Lower leg skin (tissue), 4 donors: ENCODE measurements at regions not wholly inside any gene's neighbourhood (a gene's known extent, or its start where the extent isn't known, plus 50 kb on each side); places are given as distances from the start of the nearest gene placed in this dataset.

Experiments used
- DNase-seq, 2 donors: peaks; one replicate each; pipeline ENCODE4 v3.0.0-alpha.2; 2019; ENCODE audit warnings: low spot score in 2 of 2
- H3K4me3 ChIP-seq: fragments of 200-600 bp; sonication (generic); 2 replicates; pipeline ENCODE4 v1.5.1; 2017; ENCODE audit warnings: mild to moderate bottlenecking, low read depth; ENCODE audit not compliant: poor library complexity, severe bottlenecking
- POLR2A ChIP-seq, 2 donors: fragments of 450-650 bp; IDR thresholded peaks; one replicate each; pipeline ENCODE4 v1.6.1; 2016 to 2017; ENCODE audit warnings: antibody characterized with exemption in 2 of 2, mild to moderate bottlenecking in 1 of 2, moderate library complexity in 1 of 2
- WGBS, 2 donors: methylation state at CpG; one replicate each; pipeline ENCODE4 v1.1.5; 2018; 5-methylcytosine and 5-hydroxymethylcytosine counted together
- intact Hi-C: fragments of 100-400 bp; cut with DNase I; formaldehyde crosslinking; loops from one replicate; pipeline ENCODE4 v1.15.0; 2023; ENCODE audit warnings: low total_unique reads
- TF ChIP-seq, protein P1 (sequence below), 3 donors: fragments of 450-650 bp; IDR thresholded peaks; one replicate each; pipeline ENCODE4 v1.5.1; 2016; ENCODE audit warnings: antibody characterized with exemption in 3 of 3, mild to moderate bottlenecking in 3 of 3, moderate library complexity in 2 of 3

DNA sequence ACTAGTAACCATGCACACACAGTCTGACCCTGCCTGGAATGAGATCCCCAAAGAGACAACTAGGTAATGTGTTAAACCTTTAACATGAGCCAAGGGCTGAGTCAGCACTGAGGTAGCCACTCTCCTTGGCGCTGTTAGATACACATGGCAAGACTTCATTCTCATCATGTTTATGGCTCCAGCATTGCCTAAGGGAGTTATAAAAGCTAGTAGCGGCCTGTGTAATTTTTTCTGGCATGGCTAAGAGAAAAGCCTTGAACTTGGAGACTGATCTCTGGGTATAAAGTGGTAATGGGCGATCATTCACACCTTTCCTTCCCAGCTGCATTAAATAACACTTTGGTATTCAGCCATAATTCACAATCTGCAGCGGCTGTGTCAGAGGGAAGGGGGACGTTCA is 779.7 kb upstream of the LRRC4C start:
- peak in 1 of 2 donors; percentile 16 for DNase-seq
- no peak for TF ChIP-seq POLR2A (IDR thresholded peaks at IDR 0.05)
- TF ChIP-seq, protein P1, sequence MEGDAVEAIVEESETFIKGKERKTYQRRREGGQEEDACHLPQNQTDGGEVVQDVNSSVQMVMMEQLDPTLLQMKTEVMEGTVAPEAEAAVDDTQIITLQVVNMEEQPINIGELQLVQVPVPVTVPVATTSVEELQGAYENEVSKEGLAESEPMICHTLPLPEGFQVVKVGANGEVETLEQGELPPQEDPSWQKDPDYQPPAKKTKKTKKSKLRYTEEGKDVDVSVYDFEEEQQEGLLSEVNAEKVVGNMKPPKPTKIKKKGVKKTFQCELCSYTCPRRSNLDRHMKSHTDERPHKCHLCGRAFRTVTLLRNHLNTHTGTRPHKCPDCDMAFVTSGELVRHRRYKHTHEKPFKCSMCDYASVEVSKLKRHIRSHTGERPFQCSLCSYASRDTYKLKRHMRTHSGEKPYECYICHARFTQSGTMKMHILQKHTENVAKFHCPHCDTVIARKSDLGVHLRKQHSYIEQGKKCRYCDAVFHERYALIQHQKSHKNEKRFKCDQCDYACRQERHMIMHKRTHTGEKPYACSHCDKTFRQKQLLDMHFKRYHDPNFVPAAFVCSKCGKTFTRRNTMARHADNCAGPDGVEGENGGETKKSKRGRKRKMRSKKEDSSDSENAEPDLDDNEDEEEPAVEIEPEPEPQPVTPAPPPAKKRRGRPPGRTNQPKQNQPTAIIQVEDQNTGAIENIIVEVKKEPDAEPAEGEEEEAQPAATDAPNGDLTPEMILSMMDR (IDR thresholded peaks at IDR 0.05), result no peak
- 24 to 34% methylated on average over 5 of the region's 5 CpGs for WGBS, 2 donors
- no peak overlapping the region for H3K4me3 ChIP-seq
- intact Hi-C loops, result no loop called here

DNA sequence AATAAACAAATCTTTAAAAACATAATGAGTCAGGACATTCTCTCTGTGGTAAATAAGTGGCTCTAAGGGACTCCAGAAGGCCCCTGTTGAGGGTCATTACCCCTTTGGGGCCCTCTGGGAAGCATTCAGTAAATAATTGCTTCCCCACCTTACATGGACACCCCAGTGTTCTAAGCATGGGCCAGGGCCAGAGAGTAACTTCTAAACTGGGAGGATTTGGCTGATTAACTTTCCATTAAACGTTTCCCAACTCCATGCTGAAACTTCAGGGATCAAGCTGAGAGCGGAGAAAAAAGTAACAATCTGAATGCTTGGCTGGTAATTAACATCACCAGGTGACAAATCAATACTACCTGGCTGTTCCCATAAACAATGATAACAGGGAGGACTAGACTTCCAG is 783.9 kb upstream of the LRRC4C start:
- 84 to 89% methylated on average over 2 of the region's 2 CpGs for WGBS, 2 donors
- H3K4me3 ChIP-seq, result no peak overlapping the region
- DNase-seq, result no peak
- no peak for TF ChIP-seq POLR2A (IDR thresholded peaks at IDR 0.05)
- TF ChIP-seq, protein P1 (IDR thresholded peaks at IDR 0.05), result no peak
- intact Hi-C loops, result no loop called here

DNA sequence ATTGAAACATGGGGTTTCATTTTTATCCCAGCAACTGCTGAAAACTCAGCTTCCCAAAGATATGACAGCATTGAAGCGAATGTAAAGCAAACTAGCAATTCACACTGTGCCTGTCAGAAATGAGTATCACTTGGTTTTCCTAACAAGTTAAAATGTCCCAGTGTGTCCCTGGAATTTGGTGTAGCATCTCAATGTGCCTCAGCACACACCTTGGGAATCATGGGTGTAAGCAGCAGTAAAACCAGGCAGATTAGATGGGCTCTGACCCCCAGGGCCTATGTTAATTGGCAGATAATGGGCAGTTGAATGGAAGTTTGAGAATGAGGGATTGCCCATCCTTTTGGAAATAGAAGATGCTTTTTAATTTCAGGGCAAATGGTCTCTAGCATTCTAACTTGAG is 784.9 kb upstream of the LRRC4C start:
- no peak for DNase-seq
- WGBS, 2 donors, result 88 to 96% methylated on average over 1 of the region's 1 CpG
- no peak overlapping the region for H3K4me3 ChIP-seq
- intact Hi-C loops, result no loop called here
- no peak for TF ChIP-seq POLR2A (IDR thresholded peaks at IDR 0.05)
- TF ChIP-seq, protein P1 (IDR thresholded peaks at IDR 0.05), result no peak

DNA sequence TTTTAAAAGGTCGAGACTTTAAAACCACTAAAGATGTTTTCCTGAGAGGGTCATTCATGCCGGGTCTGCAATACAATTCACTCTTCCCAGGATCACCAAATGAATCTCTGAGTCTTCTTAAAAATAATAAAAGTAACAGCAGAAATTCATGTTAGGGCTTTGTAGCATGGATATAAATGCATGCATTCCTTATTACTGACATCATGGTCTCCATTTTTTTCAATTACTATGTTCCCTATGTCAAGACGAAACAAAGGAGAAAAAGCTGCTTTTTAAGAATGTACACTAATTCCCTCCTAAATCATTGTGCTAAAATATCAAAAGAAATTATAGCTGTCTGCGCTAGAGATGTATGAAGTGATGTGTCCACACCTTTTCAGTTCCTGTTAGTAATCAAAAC is 789.9 kb upstream of the LRRC4C start:
- no peak for DNase-seq
- WGBS, 2 donors, result 55 to 61% methylated on average over 4 of the region's 4 CpGs
- intact Hi-C loops, result no loop called here
- TF ChIP-seq, protein P1 (IDR thresholded peaks at IDR 0.05), result no peak
- no peak for TF ChIP-seq POLR2A (IDR thresholded peaks at IDR 0.05)
- H3K4me3 ChIP-seq, result no peak overlapping the region

DNA sequence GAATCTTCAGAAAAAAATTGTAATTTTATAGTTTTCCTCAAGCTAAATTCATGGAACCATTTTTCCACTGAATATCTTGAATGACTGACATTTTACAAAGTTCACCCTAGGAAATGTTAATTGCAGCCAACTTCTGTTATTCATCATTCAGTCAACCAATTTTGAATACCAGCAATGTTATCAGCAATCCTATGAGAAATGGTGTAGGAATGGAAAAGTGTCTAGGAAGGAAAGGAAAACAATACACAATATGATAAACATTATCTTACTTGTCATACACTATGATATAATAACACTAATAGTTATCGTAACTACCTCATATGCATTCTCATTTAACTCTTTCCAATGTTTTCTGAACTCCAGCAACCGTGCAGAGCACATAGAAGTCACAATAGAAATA is 790.5 kb upstream of the LRRC4C start:
- DNase-seq, result no peak
- intact Hi-C loops, result no loop called here
- 66 to 69% methylated on average over 2 of the region's 2 CpGs for WGBS, 2 donors
- TF ChIP-seq POLR2A (IDR thresholded peaks at IDR 0.05), result no peak
- TF ChIP-seq, protein P1 (IDR thresholded peaks at IDR 0.05), result no peak
- no peak overlapping the region for H3K4me3 ChIP-seq

DNA sequence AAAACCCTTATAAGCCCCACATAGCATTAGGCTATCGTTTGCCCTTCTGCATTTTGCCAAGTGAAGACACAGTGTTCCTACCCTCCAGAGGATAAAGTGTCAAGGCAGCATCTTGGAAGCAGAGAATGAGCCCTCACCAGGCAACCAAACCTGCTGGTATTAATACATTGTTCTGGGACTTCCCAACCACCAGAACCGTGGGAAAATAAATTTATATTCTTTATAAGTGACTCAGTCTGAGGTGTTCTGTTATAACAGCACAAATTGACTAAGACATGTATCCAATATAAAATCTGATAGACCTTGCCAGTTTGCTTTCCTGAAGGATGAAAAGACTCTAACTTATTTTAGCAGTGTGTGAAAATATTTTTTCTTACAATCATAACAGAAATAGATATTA is 792.5 kb upstream of the LRRC4C start:
- WGBS, 2 donors, result 45 to 66% methylated on average over 2 of the region's 2 CpGs
- intact Hi-C loops, result no loop called here
- no peak overlapping the region for H3K4me3 ChIP-seq
- DNase-seq, result no peak
- TF ChIP-seq, protein P1 (IDR thresholded peaks at IDR 0.05), result no peak
- no peak for TF ChIP-seq POLR2A (IDR thresholded peaks at IDR 0.05)
